Neural cell (in vitro differentiated cells): ENCODE measurements at regions not wholly inside any gene's neighbourhood (a gene's known extent, or its start where the extent isn't known, plus 50 kb on each side); places are given as distances from the start of the nearest gene placed in this dataset.
"Not testable (repeated sequence)": the region's sequence is repeated elsewhere in the genome, so short reads cannot be mapped to it uniquely, and the experiment has no call there.

ENCODE experiments used
- H2AFZ ChIP-seq: fragments of 200-600, 300-800 bp; sonication (generic), shearing (Covaris generic); 2 replicates; pipeline ENCODE4 v1.6.0; 2014; ENCODE audit warnings: low read depth, mild to moderate bottlenecking, antibody characterized with exemption, low read length, moderate library complexity
- H3F3A ChIP-seq: fragments of 200-600 bp; shearing (Covaris generic); 2 replicates; pipeline ENCODE4 v1.6.1; 2016; ENCODE audit warnings: mild to moderate bottlenecking, moderate library complexity, mixed read lengths, antibody characterized with exemption, low read length; ENCODE audit not compliant: insufficient read depth, poor library complexity, severe bottlenecking
- H3K27ac ChIP-seq: fragments of 200-600, 300-800 bp; sonication (generic), shearing (Covaris generic); 2 replicates; pipeline ENCODE4 v1.5.1; 2014; ENCODE audit warnings: mild to moderate bottlenecking, low read length, moderate library complexity
- H3K27me3 ChIP-seq: fragments of 300-800, 200-600 bp; sonication (generic), shearing (Covaris generic); 2 replicates; pipeline ENCODE4 v1.6.0; 2014; ENCODE audit warnings: mild to moderate bottlenecking, low read depth, low read length, moderate library complexity; ENCODE audit not compliant: insufficient read depth
- H3K36me3 ChIP-seq: fragments of 300-800, 200-600 bp; sonication (generic), shearing (Covaris generic); 2 replicates; pipeline ENCODE4 v1.5.1; 2014; ENCODE audit warnings: mild to moderate bottlenecking, antibody characterized with exemption, low read length, moderate library complexity; ENCODE audit not compliant: insufficient read depth
- H3K4me2 ChIP-seq: fragments of 300-800, 200-600 bp; sonication (generic), shearing (Covaris generic); 2 replicates; pipeline ENCODE4 v1.6.0; 2014; ENCODE audit warnings: mild to moderate bottlenecking, low read length
- H3K4me3 ChIP-seq: fragments of 300-800, 200-600 bp; sonication (generic), shearing (Covaris generic); 2 replicates; pipeline ENCODE4 v1.5.1; 2014; ENCODE audit warnings: mild to moderate bottlenecking, low read length, moderate library complexity
- H3K79me2 ChIP-seq: fragments of 200-600 bp; shearing (Covaris generic); replicated peaks from 2 replicates; pipeline ENCODE4 v1.6.0; 2014; ENCODE audit warnings: mild to moderate bottlenecking, low read length, moderate library complexity; ENCODE audit not compliant: insufficient read depth
- H3K9ac ChIP-seq: fragments of 300-800, 200-600 bp; sonication (generic), shearing (Covaris generic); 2 replicates; pipeline ENCODE4 v1.6.1; 2016; ENCODE audit warnings: mild to moderate bottlenecking, low read length, mixed read lengths
- H3K9me2 ChIP-seq: fragments of 200-600 bp; shearing (Covaris generic); 2 replicates; pipeline ENCODE4 v1.6.1; 2016; ENCODE audit warnings: mild to moderate bottlenecking, low read length, mixed read lengths; ENCODE audit not compliant: insufficient read depth
- H3K9me3 ChIP-seq: fragments of 200-600, 300-800 bp; sonication (generic), shearing (Covaris generic); 2 replicates; pipeline ENCODE4 v1.6.1; 2016; ENCODE audit warnings: mild to moderate bottlenecking, mixed run types, low read length, moderate library complexity, mixed read lengths
- H4K20me1 ChIP-seq: fragments of 200-600 bp; shearing (Covaris generic); 2 replicates; pipeline ENCODE4 v1.6.1; 2016; ENCODE audit warnings: mild to moderate bottlenecking, mixed run types; ENCODE audit not compliant: insufficient read depth
- EP300 ChIP-seq: fragments of 450-650 bp; conservative IDR thresholded peaks from 2 replicates; pipeline ENCODE4 v1.6.1; 2014; ENCODE audit warnings: antibody characterized with exemption, mild to moderate bottlenecking, moderate library complexity; ENCODE audit not compliant: poor library complexity, severe bottlenecking
- EZH2 ChIP-seq: fragments of 200-600, 300-800 bp; shearing (Covaris generic), sonication (generic); IDR thresholded peaks from 2 replicates; pipeline ENCODE4 v1.6.1; 2014; ENCODE audit warnings: antibody characterized with exemption, low read length, borderline replicate concordance, mild to moderate bottlenecking; ENCODE audit not compliant: insufficient read depth, poor library complexity, severe bottlenecking
- MXI1 ChIP-seq: fragments of 450-650 bp; conservative IDR thresholded peaks from 2 replicates; pipeline ENCODE4 v1.6.1; 2014; ENCODE audit warnings: antibody characterized with exemption, mild to moderate bottlenecking; ENCODE audit not compliant: poor library complexity, severe bottlenecking
- POLR2AphosphoS5 ChIP-seq: IDR thresholded peaks from 2 replicates; pipeline ENCODE4 v1.6.1; 2012
- RAD21 ChIP-seq: fragments of 450-650 bp; conservative IDR thresholded peaks from 2 replicates; pipeline ENCODE4 v1.6.1; 2014; ENCODE audit warnings: antibody characterized with exemption, mild to moderate bottlenecking, moderate library complexity
- REST ChIP-seq: IDR thresholded peaks from 2 replicates; pipeline ENCODE4 v1.6.1; 2012; ENCODE audit warnings: borderline replicate concordance
- SMC3 ChIP-seq: fragments of 450-650 bp; conservative IDR thresholded peaks from 2 replicates; pipeline ENCODE4 v1.6.1; 2014; ENCODE audit warnings: antibody characterized with exemption, mild to moderate bottlenecking, moderate library complexity; ENCODE audit not compliant: poor library complexity
- TAF1 ChIP-seq: IDR thresholded peaks from 2 replicates; pipeline ENCODE4 v1.6.1; 2012; ENCODE audit warnings: low read depth
- TF ChIP-seq, protein P1 (sequence below): fragments of 450-650 bp; IDR thresholded peaks from 2 replicates; pipeline ENCODE4 v1.5.1; 2014; ENCODE audit warnings: antibody characterized with exemption, mild to moderate bottlenecking, moderate library complexity; ENCODE audit not compliant: poor library complexity, severe bottlenecking

- H3K9me2 ChIP-seq: no peaks in the 10 kb centered on the region
- no peak overlapping the region for H2AFZ ChIP-seq
- no peaks in the 10 kb centered on the region for H4K20me1 ChIP-seq
- no peaks in the 10 kb centered on the region for H3K27me3 ChIP-seq
- H3K4me3 ChIP-seq: no peak overlapping the region
- H3K9ac ChIP-seq: no peak overlapping the region
- no peak overlapping the region for H3K27ac ChIP-seq
- TF ChIP-seq POLR2AphosphoS5 (peak; percentile 81), TAF1 (no peak), EP300 (peak; percentile 91)
- TF ChIP-seq, protein P1, sequence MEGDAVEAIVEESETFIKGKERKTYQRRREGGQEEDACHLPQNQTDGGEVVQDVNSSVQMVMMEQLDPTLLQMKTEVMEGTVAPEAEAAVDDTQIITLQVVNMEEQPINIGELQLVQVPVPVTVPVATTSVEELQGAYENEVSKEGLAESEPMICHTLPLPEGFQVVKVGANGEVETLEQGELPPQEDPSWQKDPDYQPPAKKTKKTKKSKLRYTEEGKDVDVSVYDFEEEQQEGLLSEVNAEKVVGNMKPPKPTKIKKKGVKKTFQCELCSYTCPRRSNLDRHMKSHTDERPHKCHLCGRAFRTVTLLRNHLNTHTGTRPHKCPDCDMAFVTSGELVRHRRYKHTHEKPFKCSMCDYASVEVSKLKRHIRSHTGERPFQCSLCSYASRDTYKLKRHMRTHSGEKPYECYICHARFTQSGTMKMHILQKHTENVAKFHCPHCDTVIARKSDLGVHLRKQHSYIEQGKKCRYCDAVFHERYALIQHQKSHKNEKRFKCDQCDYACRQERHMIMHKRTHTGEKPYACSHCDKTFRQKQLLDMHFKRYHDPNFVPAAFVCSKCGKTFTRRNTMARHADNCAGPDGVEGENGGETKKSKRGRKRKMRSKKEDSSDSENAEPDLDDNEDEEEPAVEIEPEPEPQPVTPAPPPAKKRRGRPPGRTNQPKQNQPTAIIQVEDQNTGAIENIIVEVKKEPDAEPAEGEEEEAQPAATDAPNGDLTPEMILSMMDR: no peak
- H3K79me2 ChIP-seq: no peaks in the 10 kb centered on the region
- H3K4me2 ChIP-seq: no peak overlapping the region
- no peaks in the 10 kb centered on the region for H3K36me3 ChIP-seq
- no peaks in the 10 kb centered on the region for H3K9me3 ChIP-seq
- no peaks in the 10 kb centered on the region for H3F3A ChIP-seq
Measured at GRCh38 chr5:156223547-156223946, 103.4 kb upstream of the SGCD start.

DNA sequence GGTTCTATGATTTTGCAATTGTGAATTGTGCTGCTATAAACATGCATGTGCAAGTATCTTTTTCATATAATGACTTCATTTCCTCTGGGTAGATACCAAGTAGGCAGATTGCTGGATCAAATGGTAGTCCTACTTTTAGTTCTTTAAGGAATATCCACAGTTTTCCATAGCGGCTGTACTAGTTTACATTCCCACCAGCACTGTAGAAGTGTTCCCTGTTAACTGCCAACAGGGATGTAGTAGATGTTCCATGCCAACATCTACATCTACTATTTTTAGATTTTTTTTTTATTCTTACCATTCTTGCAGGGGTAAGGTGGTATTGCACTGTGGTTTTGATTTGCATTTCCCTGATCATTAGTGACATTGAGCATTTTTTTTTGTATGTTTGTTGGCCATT, 100.5 kb upstream of the SGCD start:
- H3K27me3 ChIP-seq, H3K27ac ChIP-seq, H3K79me2 ChIP-seq: not testable (repeated sequence)

DNA sequence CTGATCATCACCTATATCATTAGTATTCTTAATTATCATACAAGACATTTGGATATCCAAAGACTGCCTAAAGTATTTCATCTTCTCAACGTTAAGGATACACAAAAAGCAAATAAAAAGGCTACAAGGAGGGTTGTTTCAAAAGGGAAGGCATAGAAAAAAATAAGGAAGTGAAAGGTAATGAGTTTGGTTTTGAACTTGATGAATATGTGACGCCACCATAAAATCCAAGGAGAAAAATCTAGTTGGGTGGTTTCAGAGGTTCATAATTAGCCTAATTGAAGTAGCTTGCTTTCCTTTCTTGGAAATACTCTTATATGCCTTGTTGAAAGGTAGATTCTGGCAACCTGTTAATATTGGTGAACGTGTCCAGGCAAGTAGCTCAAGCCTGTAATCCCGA, 96.1 kb upstream of the SGCD start:
- H3K9me2 ChIP-seq: no peaks in the 10 kb centered on the region
- H3K27me3 ChIP-seq: no peaks in the 10 kb centered on the region
- no peak overlapping the region for H3K4me3 ChIP-seq
- H2AFZ ChIP-seq: no peak overlapping the region
- H3K9ac ChIP-seq: no peak overlapping the region
- H4K20me1 ChIP-seq: no peaks in the 10 kb centered on the region
- H3K27ac ChIP-seq: no peak overlapping the region
- no peaks in the 10 kb centered on the region for H3K36me3 ChIP-seq
- no peaks in the 10 kb centered on the region for H3F3A ChIP-seq
- H3K9me3 ChIP-seq: no peaks in the 10 kb centered on the region
- H3K79me2 ChIP-seq: no peaks in the 10 kb centered on the region
- no peak overlapping the region for H3K4me2 ChIP-seq
- TF ChIP-seq SMC3 (no peak), RAD21 (no peak), REST (no peak), EZH2 (no peak), MXI1 (no peak)
- TF ChIP-seq, protein P1: no peak

More for the DNA sequence above, 100.5 kb upstream of the SGCD start:
- not testable (repeated sequence) for H3K4me3 ChIP-seq, H3K9me2 ChIP-seq, H2AFZ ChIP-seq, H3K4me2 ChIP-seq, H3F3A ChIP-seq, H4K20me1 ChIP-seq, H3K36me3 ChIP-seq, H3K9ac ChIP-seq, H3K9me3 ChIP-seq
